ENCODE measurements at regions not wholly inside any gene's neighbourhood (a gene's known extent, or its start where the extent isn't known, plus 50 kb on each side); places are given as distances from the start of the nearest gene placed in this dataset.

- H3K9me3 ChIP-seq (ENCODE audit: low read length), result no peaks in the 10 kb centered on the region
- no peak overlapping the region for H2AFZ ChIP-seq (ENCODE audit: low read depth, low read length)
- no peak overlapping the region for H3K9ac ChIP-seq (ENCODE audit: low read length)
- H3K79me2 ChIP-seq (replicated peaks; ENCODE audit: insufficient read depth, low read length), result no peaks in the 10 kb centered on the region
- no peaks in the 10 kb centered on the region for H3F3A ChIP-seq (ENCODE audit: insufficient read depth, low read length, poor library complexity, severe bottlenecking)
- H3K36me3 ChIP-seq (ENCODE audit: insufficient read depth, low read length), result no peaks in the 10 kb centered on the region
- no peak overlapping the region for H3K27ac ChIP-seq (ENCODE audit: low read length)
- no peaks in the 10 kb centered on the region for H3K9me2 ChIP-seq (ENCODE audit: insufficient read depth, low read length)
- no peaks in the 10 kb centered on the region for H4K20me1 ChIP-seq (ENCODE audit: insufficient read depth)
- H3K27me3 ChIP-seq (ENCODE audit: insufficient read depth, low read depth, low read length), result no peaks in the 10 kb centered on the region
- no peak overlapping the region for H3K4me2 ChIP-seq (ENCODE audit: low read length)
- TF ChIP-seq REST (IDR thresholded peaks at IDR 0.05; ENCODE audit: borderline replicate concordance), result no peak
- no peak for TF ChIP-seq MXI1 (conservative IDR thresholded peaks at IDR 0.05; ENCODE audit: poor library complexity, severe bottlenecking)
- TF ChIP-seq POLR2AphosphoS5 (IDR thresholded peaks at IDR 0.05), result no peak
- TF ChIP-seq TAF1 (IDR thresholded peaks at IDR 0.05; ENCODE audit: low read depth), result no peak
- no peak for TF ChIP-seq EZH2 (IDR thresholded peaks at IDR 0.05; ENCODE audit: borderline replicate concordance, insufficient read depth, low read length, poor library complexity, severe bottlenecking)
- TF ChIP-seq SMC3 (conservative IDR thresholded peaks at IDR 0.05; ENCODE audit: poor library complexity), result no peak
- no peak for TF ChIP-seq CTCF (IDR thresholded peaks at IDR 0.05; ENCODE audit: poor library complexity, severe bottlenecking)
- no peak for TF ChIP-seq EP300 (conservative IDR thresholded peaks at IDR 0.05; ENCODE audit: poor library complexity, severe bottlenecking)
- TF ChIP-seq RAD21 (conservative IDR thresholded peaks at IDR 0.05), result no peak
- H3K4me3 ChIP-seq (ENCODE audit: low read length), result no peak overlapping the region
These were observed 69.9 kb upstream of the CNTNAP4 start for GRCh38 chr16:76207270-76207669.

GRCh38 chr16:76210157-76210556 is 67.0 kb upstream of the CNTNAP4 start:
- Histone ChIP-seq H3K4me3 (ENCODE audit: low read length) (no peak overlapping the region), H2AFZ (ENCODE audit: low read depth, low read length) (no peak overlapping the region), H3K9me2 (ENCODE audit: insufficient read depth, low read length) (no peaks in the 10 kb centered on the region), H3K4me2 (ENCODE audit: low read length) (no peak overlapping the region), H3K9me3 (ENCODE audit: low read length) (no peaks in the 10 kb centered on the region), H3K79me2 (replicated peaks; ENCODE audit: insufficient read depth, low read length) (no peaks in the 10 kb centered on the region), H3K9ac (ENCODE audit: low read length) (no peak overlapping the region), H3F3A (ENCODE audit: insufficient read depth, low read length, poor library complexity, severe bottlenecking) (no peaks in the 10 kb centered on the region), H3K27ac (ENCODE audit: low read length) (no peak overlapping the region), H4K20me1 (ENCODE audit: insufficient read depth) (no peaks in the 10 kb centered on the region), H3K36me3 (ENCODE audit: insufficient read depth, low read length) (no peaks in the 10 kb centered on the region), H3K27me3 (ENCODE audit: insufficient read depth, low read depth, low read length) (no peaks in the 10 kb centered on the region)
- TF ChIP-seq SMC3 (conservative IDR thresholded peaks at IDR 0.05; ENCODE audit: poor library complexity), result no peak
- TF ChIP-seq TAF1 (IDR thresholded peaks at IDR 0.05; ENCODE audit: low read depth), result no peak

GRCh38 chr16:76213860-76214259 is 63.3 kb upstream of the CNTNAP4 start:
- no peak overlapping the region for H3K4me3 ChIP-seq (ENCODE audit: low read length)
- H3K79me2 ChIP-seq (replicated peaks; ENCODE audit: insufficient read depth, low read length), result no peaks in the 10 kb centered on the region
- no peak overlapping the region for H3K27ac ChIP-seq (ENCODE audit: low read length)
- H3K9me2 ChIP-seq (ENCODE audit: insufficient read depth, low read length), result no peaks in the 10 kb centered on the region
- H3K9me3 ChIP-seq (ENCODE audit: low read length), result no peaks in the 10 kb centered on the region
- no peaks in the 10 kb centered on the region for H3K27me3 ChIP-seq (ENCODE audit: insufficient read depth, low read depth, low read length)
- H4K20me1 ChIP-seq (ENCODE audit: insufficient read depth), result no peaks in the 10 kb centered on the region
- no peak overlapping the region for H3K4me2 ChIP-seq (ENCODE audit: low read length)
- no peaks in the 10 kb centered on the region for H3F3A ChIP-seq (ENCODE audit: insufficient read depth, low read length, poor library complexity, severe bottlenecking)
- no peak overlapping the region for H3K9ac ChIP-seq (ENCODE audit: low read length)
- H2AFZ ChIP-seq (ENCODE audit: low read depth, low read length), result no peak overlapping the region
- no peak for TF ChIP-seq REST (IDR thresholded peaks at IDR 0.05; ENCODE audit: borderline replicate concordance)
- H3K36me3 ChIP-seq (ENCODE audit: insufficient read depth, low read length), result no peaks in the 10 kb centered on the region

All from neural cell (in vitro differentiated cells).